LNCAP (cell line): ENCODE measurements at regions not wholly inside any gene's neighbourhood (a gene's known extent, or its start where the extent isn't known, plus 50 kb on each side); places are given as distances from the start of the nearest gene placed in this dataset.

ENCODE experiments used
- TF ChIP-seq, protein P1 (sequence below): fragments of 450-650 bp; IDR thresholded peaks from 2 replicates; pipeline ENCODE4 v1.5.1; 2017; ENCODE audit warnings: mild to moderate bottlenecking

- TF ChIP-seq, protein P1, sequence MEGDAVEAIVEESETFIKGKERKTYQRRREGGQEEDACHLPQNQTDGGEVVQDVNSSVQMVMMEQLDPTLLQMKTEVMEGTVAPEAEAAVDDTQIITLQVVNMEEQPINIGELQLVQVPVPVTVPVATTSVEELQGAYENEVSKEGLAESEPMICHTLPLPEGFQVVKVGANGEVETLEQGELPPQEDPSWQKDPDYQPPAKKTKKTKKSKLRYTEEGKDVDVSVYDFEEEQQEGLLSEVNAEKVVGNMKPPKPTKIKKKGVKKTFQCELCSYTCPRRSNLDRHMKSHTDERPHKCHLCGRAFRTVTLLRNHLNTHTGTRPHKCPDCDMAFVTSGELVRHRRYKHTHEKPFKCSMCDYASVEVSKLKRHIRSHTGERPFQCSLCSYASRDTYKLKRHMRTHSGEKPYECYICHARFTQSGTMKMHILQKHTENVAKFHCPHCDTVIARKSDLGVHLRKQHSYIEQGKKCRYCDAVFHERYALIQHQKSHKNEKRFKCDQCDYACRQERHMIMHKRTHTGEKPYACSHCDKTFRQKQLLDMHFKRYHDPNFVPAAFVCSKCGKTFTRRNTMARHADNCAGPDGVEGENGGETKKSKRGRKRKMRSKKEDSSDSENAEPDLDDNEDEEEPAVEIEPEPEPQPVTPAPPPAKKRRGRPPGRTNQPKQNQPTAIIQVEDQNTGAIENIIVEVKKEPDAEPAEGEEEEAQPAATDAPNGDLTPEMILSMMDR = no peak
Observed at GRCh38 chr3:59467476-59467875, 417.7 kb upstream of the CFAP20DC start.

DNA sequence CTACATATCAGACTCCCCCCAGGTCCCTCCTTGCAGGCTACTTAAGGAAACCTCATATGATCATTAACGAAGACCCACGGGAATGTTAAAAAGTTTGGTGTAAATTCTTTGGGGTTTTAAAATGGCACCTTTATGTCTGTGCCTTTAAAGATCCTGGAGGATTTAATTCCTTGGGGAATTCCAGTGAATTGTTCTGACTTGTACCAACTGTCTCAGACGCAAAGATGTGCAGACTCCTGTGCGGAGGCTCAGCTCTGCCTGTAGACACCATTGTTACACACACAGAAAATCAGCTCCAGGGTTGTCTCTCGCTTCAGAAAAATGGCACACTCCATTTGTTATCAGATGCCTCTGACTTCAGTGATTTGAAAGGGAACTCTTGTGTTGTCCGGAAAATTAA is 414.4 kb upstream of the CFAP20DC start:
- TF ChIP-seq, protein P1 = no peak

DNA sequence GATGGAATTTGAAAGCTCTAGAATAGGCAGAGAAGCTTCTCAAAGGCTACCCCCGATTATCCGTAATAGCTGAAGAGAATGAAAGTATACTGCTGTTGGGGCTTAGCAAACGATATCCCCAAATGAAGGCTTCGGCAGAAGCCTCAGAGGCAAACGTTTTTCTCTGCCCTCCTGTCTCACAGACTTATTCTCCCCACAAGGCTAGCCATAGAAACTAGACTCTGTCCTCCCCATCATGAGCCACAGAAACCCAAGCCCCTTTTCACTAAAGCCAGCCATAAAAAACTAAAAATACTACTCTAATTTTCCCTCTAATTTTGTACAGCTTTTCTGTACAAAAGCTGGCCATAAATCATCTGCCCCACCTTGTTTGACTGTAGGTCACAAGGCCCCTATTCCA is 413.4 kb upstream of the CFAP20DC start:
- TF ChIP-seq, protein P1 = no peak

DNA sequence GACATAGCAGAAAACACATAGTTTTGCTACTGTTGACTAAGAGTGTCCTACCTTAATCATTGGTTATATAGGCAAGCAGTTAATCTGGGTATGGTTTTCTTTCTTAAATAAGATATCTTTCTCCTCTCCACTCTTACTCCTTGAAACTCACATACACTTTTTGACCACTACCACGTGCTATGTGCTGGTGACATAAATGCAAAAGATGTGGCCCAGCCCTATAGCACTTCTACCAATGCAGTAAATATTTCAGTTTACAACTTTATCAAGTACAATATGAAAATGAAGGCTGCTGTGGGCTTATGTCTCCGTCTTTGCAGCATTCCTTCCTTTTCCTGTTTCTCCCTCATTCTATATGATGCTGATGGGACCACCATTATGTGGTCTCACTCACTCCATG is 410.2 kb upstream of the CFAP20DC start:
- TF ChIP-seq, protein P1 = no peak

DNA sequence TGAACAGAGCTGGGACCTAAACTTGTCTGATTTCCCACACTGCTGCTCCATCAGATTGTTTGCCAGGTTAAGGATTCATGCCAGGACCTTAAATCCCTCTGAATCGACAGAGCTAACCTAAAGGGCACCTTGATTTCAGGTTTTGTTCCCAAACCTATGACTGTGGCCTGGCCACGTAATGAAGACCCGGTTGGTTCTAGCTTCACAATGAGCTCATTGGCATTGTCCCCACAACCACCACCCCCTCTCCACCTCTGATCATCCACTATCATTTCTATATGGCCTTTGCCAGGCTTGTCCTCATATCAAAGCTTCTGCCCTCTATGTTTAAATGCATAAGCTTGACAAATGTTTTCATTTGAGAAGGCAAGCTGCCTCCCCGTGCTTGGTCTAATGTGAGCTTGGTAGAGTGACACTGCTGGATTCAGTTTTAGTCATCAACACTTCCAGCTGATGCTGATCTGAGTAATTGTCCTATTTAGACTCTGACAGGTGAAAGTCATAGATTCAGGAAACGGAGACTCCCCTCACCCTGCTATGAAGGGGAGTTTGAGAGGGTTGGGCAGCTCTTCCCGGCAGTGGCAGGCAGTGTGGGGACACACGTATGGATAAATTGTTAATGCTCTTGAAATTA is 407.1 kb upstream of the CFAP20DC start:
- TF ChIP-seq, protein P1 = no peak

DNA sequence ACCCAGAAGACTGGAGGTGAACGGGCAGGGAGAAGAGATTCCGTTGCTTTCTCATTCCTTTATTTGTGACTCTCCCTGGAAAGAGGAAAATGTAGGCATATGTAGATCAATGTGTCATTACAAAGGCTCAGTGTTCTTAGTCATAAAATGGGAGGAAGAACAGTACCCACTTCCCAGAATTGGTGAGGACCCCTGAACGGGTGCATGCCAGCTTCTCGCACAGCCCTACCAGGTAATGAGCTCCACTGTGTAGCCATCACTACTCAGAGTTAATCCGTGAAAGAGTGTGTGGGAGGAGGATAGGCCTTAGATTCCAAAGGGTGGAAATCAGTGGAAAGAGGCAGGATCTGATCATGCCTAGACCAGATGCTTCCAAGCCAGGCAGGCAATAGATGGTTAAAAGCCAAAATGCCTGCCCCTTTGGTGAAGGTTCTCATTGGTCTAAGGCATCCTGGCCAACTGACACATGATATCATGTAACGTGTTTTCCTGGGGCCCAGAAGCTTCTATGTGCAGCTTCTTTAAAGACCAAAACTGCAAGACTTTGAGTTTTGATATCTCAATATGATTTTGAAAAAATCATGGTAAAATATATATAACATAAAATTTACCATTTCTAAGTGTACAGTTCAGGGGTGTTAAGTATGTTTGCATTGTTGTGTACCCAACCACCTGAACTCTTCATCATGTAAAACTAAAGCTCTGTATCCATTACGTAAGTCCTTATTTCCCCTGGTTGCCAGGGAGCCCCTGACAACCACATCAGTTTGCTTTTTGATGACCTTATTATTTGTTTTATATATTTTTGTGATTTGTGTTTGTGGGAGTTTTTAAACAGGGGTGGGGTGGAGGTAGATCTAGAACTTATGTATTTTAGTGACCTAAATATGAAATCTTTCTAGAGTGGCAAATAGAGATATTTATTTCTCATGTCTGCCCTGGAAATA is 402.2 kb upstream of the CFAP20DC start:
- TF ChIP-seq, protein P1 = no peak

GRCh38 chr3:59450946-59451763 is 401.3 kb upstream of the CFAP20DC start:
- TF ChIP-seq, protein P1 = no peak
